IMR-90 (cell line): ENCODE measurements at regions not wholly inside any gene's neighbourhood (a gene's known extent, or its start where the extent isn't known, plus 50 kb on each side); places are given as distances from the start of the nearest gene placed in this dataset.

Experiments
- ATAC-seq: fragments of 200-7000 bp; cut with Tn5 transposase; 2 replicates; pipeline ENCODE4 v1.9.1; 2020; ENCODE audit warnings: low read depth, mild to moderate bottlenecking, moderate library complexity
- BruUV-seq: library from RNA; stranded (reverse); fragments of 400-500 nt; replicated peaks from 2 replicates; lab custom pipeline; 2021; lab: Mats Ljungman, UMichigan
- CTCF ChIA-PET: fragments of 300-600 bp; formaldehyde crosslinking; extraction: SDS; loops from one replicate; lab custom pipeline; 2021; ENCODE audit warnings: antibody characterized with exemption; lab: Yijun Ruan, JAX
- POLR2A ChIA-PET: fragments of 300-600 bp; sonication (Branson Sonifier 250); formaldehyde crosslinking; loops from one replicate; lab custom pipeline; 2022; ENCODE audit warnings: antibody characterized with exemption; ENCODE audit not compliant: unreplicated experiment; lab: Charles Lee
- DNase-seq: peaks from one replicate; pipeline ENCODE4 v3.0.0; 2013
- H2AFZ ChIP-seq: replicated peaks from 2 replicates; pipeline ENCODE3; 2013; ENCODE audit warnings: low read length, mild to moderate bottlenecking; ENCODE audit not compliant: poor library complexity
- H2AK5ac ChIP-seq: 2 replicates; pipeline ENCODE4 v1.6.1; 2013; ENCODE audit warnings: low read depth, low read length, inconsistent platforms
- H2AK9ac ChIP-seq: replicated peaks from 2 replicates; pipeline ENCODE3; 2013; ENCODE audit warnings: mild to moderate bottlenecking, low read depth, low read length, moderate library complexity; ENCODE audit not compliant: poor library complexity
- H2BK120ac ChIP-seq: 2 replicates; pipeline ENCODE4 v1.6.1; 2013; ENCODE audit warnings: low read depth, low read length, inconsistent platforms
- H2BK15ac ChIP-seq: 3 replicates; pipeline ENCODE4 v1.6.1; 2013; ENCODE audit warnings: low read depth, low read length, inconsistent platforms
- H2BK20ac ChIP-seq: 2 replicates; pipeline ENCODE4 v1.6.1; 2013; ENCODE audit warnings: low read depth, mild to moderate bottlenecking, inconsistent platforms, low read length, moderate library complexity
- H2BK5ac ChIP-seq: 2 replicates; pipeline ENCODE4 v1.6.1; 2013; ENCODE audit warnings: mild to moderate bottlenecking, low read depth, low read length, inconsistent platforms; ENCODE audit not compliant: poor library complexity, severe bottlenecking
- H3K14ac ChIP-seq: replicated peaks from 2 replicates; pipeline ENCODE4 v1.6.1; 2013; ENCODE audit warnings: low read depth, low read length, inconsistent platforms
- H3K18ac ChIP-seq: 2 replicates; pipeline ENCODE4 v1.6.1; 2013; ENCODE audit warnings: low read depth, low read length, control low read depth
- H3K23ac ChIP-seq: 2 replicates; pipeline ENCODE4 v1.6.1; 2013; ENCODE audit warnings: low read depth, low read length, inconsistent platforms
- H3K27ac ChIP-seq: 2 replicates; pipeline ENCODE4 v1.5.1; 2013; ENCODE audit warnings: mild to moderate bottlenecking, control low read depth, low read length; ENCODE audit not compliant: insufficient read depth
- H3K27me3 ChIP-seq: 2 replicates; pipeline ENCODE4 v1.6.1; 2013; ENCODE audit warnings: low read length; ENCODE audit not compliant: control insufficient read depth, insufficient read depth
- H3K36me3 ChIP-seq: 2 replicates; pipeline ENCODE4 v1.6.1; 2013; ENCODE audit warnings: low read length, mixed read lengths; ENCODE audit not compliant: control insufficient read depth, insufficient read depth
- H3K4ac ChIP-seq: 2 replicates; pipeline ENCODE4 v1.6.1; 2013; ENCODE audit warnings: low read depth, low read length, inconsistent platforms
- H3K4me1 ChIP-seq: 2 replicates; pipeline ENCODE4 v1.6.1; 2013; ENCODE audit warnings: low read length, mixed read lengths; ENCODE audit not compliant: control insufficient read depth, insufficient read depth
- H3K4me2 ChIP-seq: 2 replicates; pipeline ENCODE4 v1.6.1; 2013; ENCODE audit warnings: low read depth, mild to moderate bottlenecking, control low read depth, low read length, moderate library complexity
- H3K4me3 ChIP-seq: 2 replicates; pipeline ENCODE4 v1.5.1; 2013; ENCODE audit warnings: low read depth, mild to moderate bottlenecking, control low read depth, low read length, moderate library complexity; ENCODE audit not compliant: insufficient read depth
- H3K56ac ChIP-seq: 2 replicates; pipeline ENCODE4 v1.6.1; 2013; ENCODE audit warnings: low read length, inconsistent platforms; ENCODE audit not compliant: insufficient read depth; ENCODE audit errors: extremely low read depth
- H3K79me1 ChIP-seq, 2 experiments: 2 replicates each; pipeline ENCODE4 v1.6.1; 2013; ENCODE audit warnings: low read length in 2 of 2, inconsistent platforms in 1 of 2, low read depth in 1 of 2
- H3K9ac ChIP-seq: 2 replicates; pipeline ENCODE4 v1.6.1; 2013; ENCODE audit warnings: low read depth, low read length, control low read depth
- H3K9me1 ChIP-seq: 2 replicates; pipeline ENCODE4 v1.6.1; 2013; ENCODE audit warnings: low read length, inconsistent platforms; ENCODE audit not compliant: insufficient read depth
- H3K9me3 ChIP-seq: 2 replicates; pipeline ENCODE4 v1.6.1; 2013; ENCODE audit warnings: low read length; ENCODE audit not compliant: control insufficient read depth, insufficient read depth
- H4K20me1 ChIP-seq: 2 replicates; pipeline ENCODE4 v1.6.1; 2013; ENCODE audit warnings: low read length, inconsistent platforms; ENCODE audit not compliant: insufficient read depth
- H4K5ac ChIP-seq: 2 replicates; pipeline ENCODE4 v1.6.1; 2013; ENCODE audit warnings: mild to moderate bottlenecking, low read depth, low read length, control low read depth
- H4K8ac ChIP-seq, 2 experiments: 2 replicates each; pipeline ENCODE4 v1.6.1; 2013; ENCODE audit warnings: low read depth in 2 of 2, low read length in 2 of 2, control low read depth in 1 of 2, inconsistent platforms in 1 of 2
- H4K91ac ChIP-seq: 2 replicates; pipeline ENCODE4 v1.6.1; 2013; ENCODE audit warnings: low read depth, low read length, inconsistent platforms; ENCODE audit not compliant: insufficient read depth
- BHLHE40 ChIP-seq: fragments of 150-350 bp; IDR thresholded peaks from 2 replicates; pipeline ENCODE4 v1.6.1; 2016; ENCODE audit warnings: mild to moderate bottlenecking, low read depth, low read length
- CEBPB ChIP-seq: IDR thresholded peaks from 2 replicates; pipeline ENCODE4 v1.6.1; 2012; ENCODE audit warnings: low read depth, low read length, improper control_type of control experiment
- CHD1 ChIP-seq: IDR thresholded peaks from 2 replicates; pipeline ENCODE4 v1.6.1; 2012; ENCODE audit warnings: low read depth, low read length, improper control_type of control experiment
- CTCF ChIP-seq: conservative IDR thresholded peaks from 2 replicates; pipeline ENCODE4 v1.5.1; 2012; ENCODE audit warnings: mild to moderate bottlenecking, low read depth, low read length, improper control_type of control experiment
- ELK1 ChIP-seq: fragments of 150-350 bp; IDR thresholded peaks from 2 replicates; pipeline ENCODE4 v1.6.1; 2016; ENCODE audit warnings: low read depth, mild to moderate bottlenecking, low read length, moderate library complexity, borderline replicate concordance
- FOS ChIP-seq: fragments of 150-350 bp; IDR thresholded peaks from 2 replicates; pipeline ENCODE4 v1.6.1; 2016; ENCODE audit warnings: low read depth, low read length
- MAFK ChIP-seq: IDR thresholded peaks from 2 replicates; pipeline ENCODE4 v1.6.1; 2012; ENCODE audit warnings: low read depth, low read length, improper control_type of control experiment
- MAZ ChIP-seq: IDR thresholded peaks from 2 replicates; pipeline ENCODE4 v1.6.1; 2012; ENCODE audit warnings: low read depth, mild to moderate bottlenecking, low read length, improper control_type of control experiment, moderate library complexity, borderline replicate concordance
- MXI1 ChIP-seq: IDR thresholded peaks from 2 replicates; pipeline ENCODE4 v1.6.1; 2012; ENCODE audit warnings: low read depth, mild to moderate bottlenecking, low read length, moderate library complexity, borderline replicate concordance
- NFE2L2 ChIP-seq: fragments of 150-350 bp; IDR thresholded peaks from 2 replicates; pipeline ENCODE4 v1.6.1; 2016; ENCODE audit warnings: low read depth, mild to moderate bottlenecking, low read length
- POLR2A ChIP-seq: IDR thresholded peaks from 2 replicates; pipeline ENCODE4 v1.6.1; 2012; ENCODE audit warnings: mild to moderate bottlenecking, low read depth, low read length
- RAD21 ChIP-seq: IDR thresholded peaks from 2 replicates; pipeline ENCODE4 v1.6.1; 2012; ENCODE audit warnings: low read length, improper control_type of control experiment
- RCOR1 ChIP-seq: IDR thresholded peaks from 2 replicates; pipeline ENCODE4 v1.6.1; 2012; ENCODE audit warnings: mild to moderate bottlenecking, low read length, improper control_type of control experiment; ENCODE audit not compliant: insufficient replicate concordance
- RFX5 ChIP-seq: IDR thresholded peaks from 2 replicates; pipeline ENCODE4 v1.8.0; 2012; ENCODE audit warnings: low read depth, mild to moderate bottlenecking, low read length, moderate library complexity
- SMC3 ChIP-seq: fragments of 150-350 bp; IDR thresholded peaks from 2 replicates; pipeline ENCODE4 v1.6.1; 2016; ENCODE audit warnings: low read depth, mild to moderate bottlenecking, antibody characterized with exemption, low read length, moderate library complexity
- USF2 ChIP-seq: fragments of 150-350 bp; IDR thresholded peaks from 2 replicates; pipeline ENCODE4 v1.6.1; 2017; ENCODE audit warnings: mild to moderate bottlenecking, antibody characterized with exemption, low read length, low read depth
- WGBS, 2 experiments: methylation state at CpG; one replicate each; pipeline versions ENCODE4 v1.1.5 to v1.1.7; 2013; ENCODE audit warnings: missing lambda C conversion rate in 2 of 2; ENCODE audit not compliant: insufficient read length in 1 of 2; ENCODE audit errors: extremely low coverage in 2 of 2; 5-methylcytosine and 5-hydroxymethylcytosine counted together
- dilution Hi-C: fragments of 300-500 bp; cut with HindIII; formaldehyde crosslinking; loops from one replicate; pipeline ENCODE4 v1.14.3; 2018; ENCODE audit warnings: low sequenced_read_pairs; ENCODE audit not compliant: unreplicated experiment
- in situ Hi-C: fragments of 300-500 bp; cut with MboI; formaldehyde crosslinking; loops from 3 replicates; pipeline ENCODE4 v1.14.3; 2019; ENCODE audit warnings: low sequenced_read_pairs, inconsistent platforms, mixed read lengths
- intact Hi-C: fragments of 100-400 bp; cut with micrococcal nuclease; formaldehyde crosslinking; loops from 2 replicates; pipeline ENCODE4 v1.10.0; 2022

- intact Hi-C loops: no loop called here
- Histone ChIP-seq H2AK5ac (no peak overlapping the region), H2AFZ (no peak overlapping the region), H4K91ac (no peak overlapping the region), H3K27me3 (no peaks in the 10 kb centered on the region), H4K5ac (no peak overlapping the region), H3K56ac (no peak overlapping the region), H3K4me2 (no peak overlapping the region), H2BK120ac (peak overlapping the region; percentile 73; the same call in 1 of the 2 replicates), H3K36me3 (no peaks in the 10 kb centered on the region), H3K14ac (no peak overlapping the region; the same call in 1 of the 2 replicates), H2BK5ac (no peak overlapping the region), H3K4me1 (peaks cover 2% of the 10 kb centered on the region), H3K4me3 (no peak overlapping the region), H3K23ac (no peak overlapping the region), H3K9me1 (0 out of 2 replicates have a peak, but pooled peaks cover 1% of the 10 kb centered on the region), H3K79me1 (peaks cover 0 to 2% of the 10 kb centered on the region in 2 experiments; a peak in 1 of 4 replicates), H3K27ac (no peak overlapping the region), H3K9me3 (no peaks in the 10 kb centered on the region), H4K20me1 (no peaks in the 10 kb centered on the region), H4K8ac (no peak overlapping the region), H2BK20ac (no peak overlapping the region; the same call in 1 of the 2 replicates), H3K4ac (no peak overlapping the region), H3K18ac (no peak overlapping the region), H3K9ac (no peak overlapping the region), H2BK15ac (no peak overlapping the region), H2AK9ac (no peak overlapping the region)
- no CpG with 5 or more reads among the region's 2 CpGs for WGBS, 2 experiments
- ChIA-PET POLR2A (no interaction called here), CTCF (interaction anchor here (0.8 kb wide), 1 partner anchor 18 kb away, joined by 3 read pairs; no protein-coding TSS in a partner anchor)
- BruUV-seq: no TSS peak
- in situ Hi-C loops: no loop called here
- DNase-seq (no peak), ATAC-seq (no peak)
- dilution Hi-C loops: no loop called here
- TF ChIP-seq ELK1 (no peak), MXI1 (no peak), USF2 (no peak), SMC3 (no peak), NFE2L2 (no peak), RAD21 (no peak), POLR2A (no peak), CEBPB (no peak), FOS (no peak), MAFK (no peak), MAZ (no peak), CTCF (no peak), RCOR1 (no peak), BHLHE40 (no peak), RFX5 (no peak), CHD1 (no peak)
Measured at GRCh38 chr3:27629366-27629765, 92.8 kb downstream of the EOMES start.
